CD4-positive, alpha-beta T cell (primary cell): ENCODE measurements at regions not wholly inside any gene's neighbourhood (a gene's known extent, or its start where the extent isn't known, plus 50 kb on each side); places are given as distances from the start of the nearest gene placed in this dataset.

Experiments used
- ATAC-seq: fragments of 200-7000 bp; cut with Tn5 transposase; one replicate; pipeline ENCODE4 v1.10.0; 2022; ENCODE audit warnings: mild to moderate bottlenecking; ENCODE audit not compliant: poor library complexity
- CTCF ChIA-PET: fragments of 350-600 bp; sonication (Branson Sonifier 250); formaldehyde crosslinking; loops from one replicate; lab custom pipeline; 2021; ENCODE audit warnings: antibody characterized with exemption, inconsistent platforms; lab: Charles Lee
- POLR2A ChIA-PET: fragments of 350-600 bp; sonication (Branson Sonifier 250); formaldehyde crosslinking; loops from one replicate; lab custom pipeline; 2021; ENCODE audit warnings: antibody characterized with exemption, inconsistent platforms; lab: Charles Lee
- DNase-seq, 14 experiments: peaks; one replicate each; pipeline ENCODE4 v3.0.0-alpha.2; 2013 to 2020; ENCODE audit warnings: mixed read lengths in 2 of 14
- H3K27ac ChIP-seq, 2 donors: one replicate each; pipeline versions ENCODE4 v1.5.1 to v1.7.0; 2013; ENCODE audit warnings: low read length in 2 of 2, low read depth in 1 of 2, mild to moderate bottlenecking in 1 of 2
- H3K27me3 ChIP-seq, 2 experiments: 1 replicate in 1 of 2; 2 replicates in 1 of 2; pipeline versions ENCODE4 v1.6.1 to v1.7.0; 2013; ENCODE audit warnings: low read length in 2 of 2, control low read depth in 1 of 2, mild to moderate bottlenecking in 1 of 2, moderate library complexity in 1 of 2; ENCODE audit not compliant: insufficient read depth in 2 of 2, control insufficient read depth in 1 of 2
- H3K36me3 ChIP-seq: one replicate; pipeline ENCODE4 v1.6.1; 2013; ENCODE audit warnings: low read length, control low read depth; ENCODE audit not compliant: insufficient read depth
- H3K4me1 ChIP-seq: one replicate; pipeline ENCODE4 v1.6.1; 2013; ENCODE audit warnings: low read length, control low read depth; ENCODE audit not compliant: insufficient read depth
- H3K4me3 ChIP-seq: one replicate; pipeline ENCODE4 v1.5.1; 2013; ENCODE audit warnings: mild to moderate bottlenecking, low read length, moderate library complexity
- H3K9me3 ChIP-seq, 2 experiments: 1 replicate in 1 of 2; 2 replicates in 1 of 2; pipeline versions ENCODE4 v1.6.1 to v1.7.0; 2013; ENCODE audit warnings: low read length in 2 of 2, mild to moderate bottlenecking in 2 of 2, control low read depth in 1 of 2, moderate library complexity in 1 of 2; ENCODE audit not compliant: control insufficient read depth in 1 of 2, insufficient read depth in 1 of 2
- H3K27ac Mint-ChIP-seq: one replicate; pipeline ENCODE4 v1.8.0; 2020; ENCODE audit warnings: mixed read lengths
- H3K27me3 Mint-ChIP-seq: one replicate; pipeline ENCODE4 v1.8.0; 2021; ENCODE audit warnings: mixed read lengths
- H3K36me3 Mint-ChIP-seq: one replicate; pipeline ENCODE4 v1.8.0; 2021; ENCODE audit warnings: low read depth, mixed read lengths
- H3K4me1 Mint-ChIP-seq: one replicate; pipeline ENCODE4 v1.8.0; 2021; ENCODE audit warnings: low read depth, mixed read lengths
- H3K4me3 Mint-ChIP-seq: one replicate; pipeline ENCODE4 v1.8.0; 2020; ENCODE audit warnings: mild to moderate bottlenecking, mixed read lengths
- H3K9me3 Mint-ChIP-seq: one replicate; pipeline ENCODE4 v1.8.0; 2020; ENCODE audit warnings: mixed read lengths
- intact Hi-C, 2 experiments: fragments of 100-400 bp; cut with DNase I in 1 of 2; cut with micrococcal nuclease in 1 of 2; formaldehyde crosslinking; loops; one replicate each; pipeline versions ENCODE4 v1.15.1 to v1.9.0; 2023 to 2025; cut with DNase I, micrococcal nuclease
- TF ChIP-seq, protein P1 (sequence below): fragments of 200-600 bp; IDR thresholded peaks from one replicate; pipeline ENCODE4 v1.8.0; 2022; ENCODE audit warnings: antibody characterized with exemption, mild to moderate bottlenecking

DNA sequence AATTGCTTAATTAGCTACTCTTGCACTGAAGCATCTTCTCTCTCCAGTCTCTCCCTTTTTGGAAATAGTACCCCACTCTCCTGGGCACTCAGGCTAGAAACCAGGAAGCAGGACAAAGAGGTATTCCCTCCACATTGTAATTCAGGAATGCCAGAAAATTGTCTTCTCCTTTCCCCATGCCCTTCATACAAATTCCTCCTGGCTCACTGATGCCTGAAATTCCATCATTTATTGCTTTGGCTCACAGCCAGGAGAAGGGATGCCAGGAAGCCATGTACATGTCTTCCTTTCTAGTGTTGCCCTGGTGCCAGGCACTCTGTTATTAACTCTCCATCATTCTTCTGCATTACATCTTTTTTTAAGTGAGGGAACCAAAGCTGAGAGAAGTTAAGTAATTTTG, 716.5 kb upstream of the C9orf72 start:
- Mint-ChIP-seq H3K27ac (no peak overlapping the region), H3K27me3 (no peaks in the 10 kb centered on the region), H3K4me3 (no peak overlapping the region), H3K36me3 (no peaks in the 10 kb centered on the region), H3K4me1 (no peaks in the 10 kb centered on the region), H3K9me3 (peaks cover 13% of the 10 kb centered on the region)
- DNase-seq (no peak), ATAC-seq (no peak)
- Histone ChIP-seq H3K27me3 (no peaks in the 10 kb centered on the region), H3K27ac (no peak overlapping the region), H3K4me3 (no peak overlapping the region), H3K4me1 (no peaks in the 10 kb centered on the region), H3K36me3 (no peaks in the 10 kb centered on the region), H3K9me3 (peaks cover 0 to 6% of the 10 kb centered on the region in 2 experiments)
- CTCF ChIA-PET, result no interaction called here
- POLR2A ChIA-PET, result no interaction called here
- TF ChIP-seq, protein P1, sequence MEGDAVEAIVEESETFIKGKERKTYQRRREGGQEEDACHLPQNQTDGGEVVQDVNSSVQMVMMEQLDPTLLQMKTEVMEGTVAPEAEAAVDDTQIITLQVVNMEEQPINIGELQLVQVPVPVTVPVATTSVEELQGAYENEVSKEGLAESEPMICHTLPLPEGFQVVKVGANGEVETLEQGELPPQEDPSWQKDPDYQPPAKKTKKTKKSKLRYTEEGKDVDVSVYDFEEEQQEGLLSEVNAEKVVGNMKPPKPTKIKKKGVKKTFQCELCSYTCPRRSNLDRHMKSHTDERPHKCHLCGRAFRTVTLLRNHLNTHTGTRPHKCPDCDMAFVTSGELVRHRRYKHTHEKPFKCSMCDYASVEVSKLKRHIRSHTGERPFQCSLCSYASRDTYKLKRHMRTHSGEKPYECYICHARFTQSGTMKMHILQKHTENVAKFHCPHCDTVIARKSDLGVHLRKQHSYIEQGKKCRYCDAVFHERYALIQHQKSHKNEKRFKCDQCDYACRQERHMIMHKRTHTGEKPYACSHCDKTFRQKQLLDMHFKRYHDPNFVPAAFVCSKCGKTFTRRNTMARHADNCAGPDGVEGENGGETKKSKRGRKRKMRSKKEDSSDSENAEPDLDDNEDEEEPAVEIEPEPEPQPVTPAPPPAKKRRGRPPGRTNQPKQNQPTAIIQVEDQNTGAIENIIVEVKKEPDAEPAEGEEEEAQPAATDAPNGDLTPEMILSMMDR, result no peak
- intact Hi-C loops, result no loop called here

DNA sequence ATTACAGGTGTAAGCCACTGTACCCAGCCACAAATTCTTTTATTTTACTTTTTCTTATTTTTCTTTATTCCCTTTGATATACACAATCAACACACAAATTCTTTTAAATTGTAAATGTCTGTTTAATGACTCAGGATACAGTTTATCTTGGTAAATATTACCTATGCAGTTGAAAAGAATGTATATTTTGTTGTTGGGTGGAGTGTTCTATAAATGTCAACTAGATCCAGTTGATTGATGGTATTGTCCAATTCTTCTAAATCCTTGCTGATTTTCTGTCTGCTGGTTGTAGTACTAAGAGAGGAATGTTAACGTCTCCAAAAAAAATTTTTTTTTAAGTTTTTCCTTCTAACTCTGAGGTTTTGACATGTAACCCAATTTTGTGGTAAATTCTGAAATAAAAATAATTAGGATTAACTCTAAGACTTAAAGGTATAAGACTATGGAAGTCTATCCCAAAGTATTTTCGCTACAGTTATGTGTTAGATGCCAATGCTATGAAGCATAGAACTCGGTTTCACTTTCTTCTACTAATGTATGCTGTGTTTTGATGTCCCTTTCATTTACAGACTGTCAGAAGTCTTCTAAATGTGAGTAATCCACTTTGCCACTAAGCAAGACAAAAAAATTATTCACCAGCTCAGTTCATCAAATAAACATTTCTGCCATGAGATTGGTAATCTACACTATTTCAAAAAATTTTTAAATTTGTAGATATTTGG, 720.2 kb upstream of the C9orf72 start:
- no peaks in the 10 kb centered on the region for H3K27me3 Mint-ChIP-seq

DNA sequence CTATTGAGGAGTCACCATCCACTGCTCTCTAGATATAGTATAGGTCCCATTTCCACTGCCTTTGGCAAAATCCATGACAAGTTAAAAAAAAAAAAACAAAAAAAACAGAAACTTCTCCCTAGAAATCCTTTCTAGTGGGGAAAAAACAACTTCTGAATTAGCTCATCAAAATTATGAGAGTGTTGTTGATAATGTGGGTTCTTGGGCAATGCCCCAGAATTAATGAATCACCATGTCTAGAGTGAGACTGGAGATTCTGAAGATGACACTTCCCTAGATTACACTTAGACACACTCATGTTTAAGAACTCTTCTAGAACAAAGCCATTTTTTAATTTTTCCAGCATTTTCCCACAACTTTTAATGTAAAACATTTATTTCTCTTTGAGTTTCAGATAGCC, 728.0 kb upstream of the C9orf72 start:
- Histone ChIP-seq H3K27me3 (no peaks in the 10 kb centered on the region), H3K4me3 (no peak overlapping the region), H3K9me3 (no peaks in the 10 kb centered on the region), H3K36me3 (no peaks in the 10 kb centered on the region), H3K4me1 (no peaks in the 10 kb centered on the region), H3K27ac (no peak overlapping the region)
- Mint-ChIP-seq H3K4me1 (no peaks in the 10 kb centered on the region), H3K4me3 (no peak overlapping the region), H3K27ac (no peak overlapping the region), H3K27me3 (no peaks in the 10 kb centered on the region), H3K9me3 (peaks cover 3% of the 10 kb centered on the region), H3K36me3 (no peaks in the 10 kb centered on the region)
- ATAC-seq (no peak), DNase-seq (no peak)
- TF ChIP-seq, protein P1, result no peak
- POLR2A ChIA-PET, result no interaction called here
- intact Hi-C loops, result no loop called here
- CTCF ChIA-PET, result interaction anchor here (0.8 kb wide), 1 partner anchor 10 kb away, joined by 3 read pairs; no protein-coding TSS in a partner anchor

More for the DNA sequence above, 720.2 kb upstream of the C9orf72 start:
- Histone ChIP-seq H3K4me3 (no peak overlapping the region), H3K27ac (no peak overlapping the region), H3K4me1 (no peaks in the 10 kb centered on the region), H3K36me3 (no peaks in the 10 kb centered on the region), H3K9me3 (no peaks in the 10 kb centered on the region), H3K27me3 (no peaks in the 10 kb centered on the region)
- DNase-seq (no peak), ATAC-seq (no peak)
- no peak overlapping the region for H3K27ac Mint-ChIP-seq
- ChIA-PET CTCF (no interaction called here), POLR2A (no interaction called here)
- intact Hi-C loops, result no loop called here
- H3K9me3 Mint-ChIP-seq, result peaks cover 12% of the 10 kb centered on the region
- H3K4me3 Mint-ChIP-seq, result no peak overlapping the region
- no peaks in the 10 kb centered on the region for H3K4me1 Mint-ChIP-seq
- TF ChIP-seq, protein P1, result no peak
- no peaks in the 10 kb centered on the region for H3K36me3 Mint-ChIP-seq
